ENCODE measurements at regions not wholly inside any gene's neighbourhood (a gene's known extent, or its start where the extent isn't known, plus 50 kb on each side); places are given as distances from the start of the nearest gene placed in this dataset.

- Mint-ChIP-seq H3K36me3 (ENCODE audit: low read depth) (no peaks in the 10 kb centered on the region), H3K27ac (no peak overlapping the region), H3K27me3 (ENCODE audit: insufficient read depth) (no peaks in the 10 kb centered on the region), H3K4me3 (no peak overlapping the region), H3K4me1 (peaks cover 3% of the 10 kb centered on the region), H3K9me3 (no peaks in the 10 kb centered on the region)
- no peaks in the 10 kb centered on the region for H3K27me3 ChIP-seq (ENCODE audit: control insufficient read depth, insufficient read depth, low read length, poor library complexity, severe bottlenecking)
- no peak for TF ChIP-seq CTCF (conservative IDR thresholded peaks at IDR 0.05)
- DNase-seq: peak; percentile 47
- no peaks in the 10 kb centered on the region for H3K9me3 ChIP-seq (ENCODE audit: control insufficient read depth, low read length)
- no peaks in the 10 kb centered on the region for H3K36me3 ChIP-seq (ENCODE audit: control insufficient read depth, insufficient read depth, low read length)
- H3K4me1 ChIP-seq (ENCODE audit: control insufficient read depth, insufficient read depth, low read length): no peaks in the 10 kb centered on the region
- H3K27ac ChIP-seq (ENCODE audit: low read depth, low read length): no peak overlapping the region
- 67 to 74% methylated on average over 2 to 3 of the region's 3 CpGs for WGBS, 2 experiments (ENCODE audit: insufficient coverage in 1 of 2, insufficient read length in 1 of 2)
- no peak overlapping the region for H3K9ac ChIP-seq (ENCODE audit: extremely low read depth, low read length, poor library complexity, severe bottlenecking)
- H3K4me3 ChIP-seq (ENCODE audit: low read length): no peak overlapping the region
These were observed 950.7 kb upstream of the PIK3C3 start for GRCh38 chr18:41004324-41004723.

- no peaks in the 10 kb centered on the region for H3K27me3 ChIP-seq (ENCODE audit: control insufficient read depth, insufficient read depth, low read length, poor library complexity, severe bottlenecking)
- H3K9me3 ChIP-seq (ENCODE audit: control insufficient read depth, low read length): no peaks in the 10 kb centered on the region
- no peak for TF ChIP-seq CTCF (conservative IDR thresholded peaks at IDR 0.05)
- no peaks in the 10 kb centered on the region for H3K4me1 ChIP-seq (ENCODE audit: control insufficient read depth, insufficient read depth, low read length)
- no peak overlapping the region for H3K27ac Mint-ChIP-seq
- no peaks in the 10 kb centered on the region for H3K9me3 Mint-ChIP-seq
- H3K9ac ChIP-seq (ENCODE audit: extremely low read depth, low read length, poor library complexity, severe bottlenecking): no peak overlapping the region
- no peak for DNase-seq
- H3K36me3 ChIP-seq (ENCODE audit: control insufficient read depth, insufficient read depth, low read length): no peaks in the 10 kb centered on the region
- H3K36me3 Mint-ChIP-seq (ENCODE audit: low read depth): no peaks in the 10 kb centered on the region
- no peak overlapping the region for H3K4me3 ChIP-seq (ENCODE audit: low read length)
- H3K4me3 Mint-ChIP-seq: no peak overlapping the region
- H3K27ac ChIP-seq (ENCODE audit: low read depth, low read length): no peak overlapping the region
- no peaks in the 10 kb centered on the region for H3K27me3 Mint-ChIP-seq (ENCODE audit: insufficient read depth)
- no peaks in the 10 kb centered on the region for H3K4me1 Mint-ChIP-seq
- WGBS, 2 experiments (ENCODE audit: insufficient coverage in 1 of 2, insufficient read length in 1 of 2): 80% methylated on average over 1 of the region's 1 CpG; no CpG with 5 or more reads in 1 of the 2 experiments
These were observed 959.5 kb upstream of the PIK3C3 start for GRCh38 chr18:40995529-40995928.

GRCh38 chr18:40993363-40993762, 961.7 kb upstream of the PIK3C3 start:
- Histone ChIP-seq H3K9ac (ENCODE audit: extremely low read depth, low read length, poor library complexity, severe bottlenecking) (no peak overlapping the region), H3K4me3 (ENCODE audit: low read length) (no peak overlapping the region), H3K27me3 (ENCODE audit: control insufficient read depth, insufficient read depth, low read length, poor library complexity, severe bottlenecking) (no peaks in the 10 kb centered on the region), H3K9me3 (ENCODE audit: control insufficient read depth, low read length) (no peaks in the 10 kb centered on the region), H3K36me3 (ENCODE audit: control insufficient read depth, insufficient read depth, low read length) (no peaks in the 10 kb centered on the region), H3K27ac (ENCODE audit: low read depth, low read length) (no peak overlapping the region), H3K4me1 (ENCODE audit: control insufficient read depth, insufficient read depth, low read length) (no peaks in the 10 kb centered on the region)
- no peak for TF ChIP-seq CTCF (conservative IDR thresholded peaks at IDR 0.05)
- peaks cover 3% of the 10 kb centered on the region for H3K4me1 Mint-ChIP-seq
- H3K36me3 Mint-ChIP-seq (ENCODE audit: low read depth): no peaks in the 10 kb centered on the region
- no peaks in the 10 kb centered on the region for H3K27me3 Mint-ChIP-seq (ENCODE audit: insufficient read depth)
- H3K4me3 Mint-ChIP-seq: no peak overlapping the region
- no peak overlapping the region for H3K27ac Mint-ChIP-seq
- no peaks in the 10 kb centered on the region for H3K9me3 Mint-ChIP-seq
- DNase-seq: no peak

Measured in endodermal cell (in vitro differentiated cells).